GM18870 (cell line): ENCODE measurements at regions not wholly inside any gene's neighbourhood (a gene's known extent, or its start where the extent isn't known, plus 50 kb on each side); places are given as distances from the start of the nearest gene placed in this dataset.
"Not testable (repeated sequence)": the region's sequence is repeated elsewhere in the genome, so short reads cannot be mapped to it uniquely, and the experiment has no call there.

ENCODE experiments used
- ATAC-seq: cut with Tn5 transposase; IDR thresholded peaks from one replicate; pipeline ENCODE4 v1.9.1; 2021; ENCODE audit warnings: moderate library complexity; ENCODE audit not compliant: unreplicated experiment

DNA sequence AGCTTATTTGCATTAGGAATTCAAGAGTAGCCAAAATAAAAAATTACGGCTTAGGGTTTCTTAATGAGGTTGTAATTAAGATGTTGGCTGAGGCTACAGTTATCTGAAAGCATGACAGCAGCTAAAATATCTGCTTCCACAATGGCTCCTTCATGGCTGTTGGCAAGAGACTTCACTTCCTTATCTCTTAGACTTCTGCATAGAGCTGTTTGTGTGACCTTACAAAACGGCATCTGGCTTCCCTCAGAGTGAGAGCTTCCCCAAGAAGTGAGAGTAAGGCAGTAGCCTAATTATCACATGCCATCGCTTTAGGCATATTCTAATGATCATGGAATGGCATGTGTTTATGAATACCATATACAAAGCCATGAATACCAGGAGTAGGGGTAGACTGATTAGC is 57.6 kb downstream of the CCDC59 start:
- ATAC-seq: no peak

DNA sequence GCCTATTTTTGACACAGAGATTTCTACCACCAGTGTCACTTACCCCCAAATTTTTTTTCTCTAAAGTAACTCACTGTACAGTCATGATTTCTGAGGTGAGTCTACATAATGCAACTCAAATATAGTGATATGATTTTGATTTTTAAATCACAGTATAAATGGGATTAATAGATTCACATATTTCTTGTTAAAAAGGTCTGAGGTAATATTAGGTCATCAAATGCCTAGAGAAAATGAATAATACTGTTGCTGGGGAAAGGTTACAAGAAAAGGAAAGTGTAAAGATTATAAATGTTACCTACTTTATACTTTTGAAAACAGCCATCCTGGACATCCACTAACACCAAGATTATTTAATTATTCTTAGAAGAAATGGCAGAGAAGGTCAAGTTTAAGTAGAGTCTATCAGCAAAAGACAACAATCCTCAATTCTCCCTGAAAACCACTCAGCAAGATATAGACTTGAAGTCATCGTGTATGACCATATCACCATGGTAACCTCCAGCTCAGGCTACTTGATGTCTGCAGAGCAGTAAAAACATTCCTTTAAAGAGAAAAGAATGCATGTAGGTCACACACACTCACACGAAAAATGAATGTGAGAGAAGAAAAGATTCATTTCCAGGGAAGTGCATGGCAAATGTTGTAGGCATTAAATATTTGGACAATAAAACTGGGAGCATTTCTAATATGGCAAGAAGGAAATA is 58.7 kb downstream of the CCDC59 start:
- ATAC-seq: no peak

DNA sequence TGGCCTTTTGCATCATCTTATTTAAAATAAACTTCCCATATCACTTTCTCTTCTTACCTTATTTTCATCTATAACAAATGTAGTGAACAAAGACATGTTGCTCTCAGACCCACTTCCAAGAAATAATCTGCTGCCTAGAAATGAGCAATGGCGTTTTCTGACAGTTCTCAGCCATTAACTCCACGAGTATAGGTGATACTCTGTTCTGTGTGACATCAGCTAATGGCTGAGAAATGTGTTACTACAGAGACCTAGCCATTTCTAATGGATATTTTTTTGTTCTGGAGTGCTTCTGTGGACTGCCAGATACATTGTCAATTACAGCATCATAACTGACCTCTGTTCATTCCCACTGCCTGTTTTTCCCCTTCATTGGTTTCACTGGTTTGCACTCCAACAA is 67.8 kb downstream of the CCDC59 start:
- ATAC-seq: no peak

DNA sequence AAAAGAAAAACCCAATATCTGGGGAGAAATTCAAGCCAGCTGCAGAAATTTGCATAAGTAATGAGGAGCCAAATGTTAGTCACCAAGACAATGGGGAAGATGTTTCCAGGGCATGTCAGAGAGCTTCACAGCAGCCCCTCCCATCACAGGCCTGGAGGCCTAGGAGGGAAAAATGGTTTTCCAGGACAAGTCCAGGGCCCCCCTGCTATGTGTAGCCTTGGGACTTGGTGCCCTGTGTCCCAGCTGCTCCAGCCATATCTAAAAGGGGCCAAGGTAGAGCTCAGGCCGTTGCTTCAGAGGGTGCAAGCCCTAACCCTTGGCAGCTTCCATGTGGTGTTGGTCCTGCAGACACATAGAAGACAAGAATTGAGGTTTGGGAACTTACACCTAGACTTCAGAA is 76.9 kb downstream of the CCDC59 start:
- ATAC-seq: not testable (repeated sequence)

DNA sequence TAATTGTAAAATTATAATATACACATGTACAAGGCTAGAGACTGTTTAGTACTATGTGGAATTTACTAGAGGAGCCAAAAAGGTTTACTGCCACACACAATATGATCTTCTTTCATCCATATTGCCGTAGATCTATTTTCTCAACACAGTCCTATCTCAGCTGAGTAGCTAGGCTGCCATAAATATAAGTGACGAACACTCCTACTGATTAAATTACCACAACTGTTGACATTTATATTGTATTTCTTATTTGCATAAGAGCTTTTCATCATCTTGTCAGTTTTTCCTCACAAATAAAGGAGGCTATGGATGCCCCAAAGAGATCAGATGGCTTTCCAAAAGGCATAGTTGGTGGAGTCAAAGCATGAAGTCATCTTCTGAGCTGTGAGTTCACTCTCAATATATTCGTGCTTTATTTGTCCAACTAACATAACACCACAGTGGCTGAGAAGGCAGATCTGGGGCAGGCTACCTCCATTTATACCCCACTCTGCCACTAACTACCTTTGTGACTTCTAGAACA is 78.6 kb downstream of the CCDC59 start:
- no peak for ATAC-seq

DNA sequence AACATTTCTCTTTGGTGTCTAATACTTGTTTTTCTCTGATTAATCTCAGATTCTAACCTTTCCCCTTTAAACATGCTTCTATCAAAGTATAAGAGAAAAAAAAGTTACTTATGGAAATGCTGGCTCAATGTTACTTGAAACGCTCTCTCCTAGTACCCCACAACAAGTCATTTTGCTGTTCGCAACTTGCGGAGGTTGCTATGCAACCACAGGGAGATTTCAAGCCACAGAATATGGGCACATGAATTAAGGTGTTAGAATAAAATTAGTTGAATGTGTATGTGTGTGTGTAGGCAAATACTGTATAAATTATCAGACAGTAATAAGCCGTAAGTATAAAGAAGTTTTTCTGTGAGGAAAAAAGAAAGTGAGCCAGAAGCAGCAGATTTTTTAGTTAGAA is 80.6 kb downstream of the CCDC59 start:
- no peak for ATAC-seq

DNA sequence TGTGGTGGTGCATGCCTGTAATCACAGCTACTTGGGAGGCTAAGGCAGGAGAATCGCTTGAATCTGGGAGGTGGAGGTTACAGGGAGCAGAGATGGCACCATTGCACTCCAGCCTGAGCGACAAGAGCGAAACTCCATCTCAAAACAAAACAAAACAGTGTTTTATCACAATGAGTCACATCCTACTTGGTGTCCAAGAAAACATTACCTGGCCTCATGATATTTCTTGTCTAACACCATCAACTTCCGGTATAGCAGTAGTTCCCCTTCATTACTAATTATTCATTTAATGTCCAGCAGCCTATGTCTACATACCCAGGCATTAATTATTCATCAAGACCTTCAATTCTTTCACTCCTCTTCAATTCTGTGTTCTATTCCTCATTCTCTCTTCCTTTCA is 115.5 kb downstream of the CCDC59 start:
- peak; percentile 50 for ATAC-seq

DNA sequence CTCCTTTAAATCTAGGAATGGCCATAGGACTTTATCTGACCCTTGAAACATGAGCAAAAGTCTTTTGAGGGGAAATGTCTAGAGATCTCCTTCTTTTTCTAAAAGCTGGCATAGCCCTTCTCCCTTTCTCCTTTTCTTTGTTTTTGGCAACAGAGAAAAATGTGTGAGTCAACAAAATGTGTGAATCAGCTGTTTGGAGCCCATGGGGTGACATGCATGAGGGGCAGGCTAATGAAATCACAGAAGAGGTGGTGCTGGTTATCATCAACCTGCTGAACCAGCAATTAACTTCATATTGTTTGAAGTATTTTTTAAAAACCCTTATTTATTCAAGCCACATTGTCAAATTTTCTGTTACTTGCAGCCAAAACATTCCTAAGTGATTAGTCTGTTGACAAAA is 132.3 kb downstream of the CCDC59 start:
- ATAC-seq: no peak

DNA sequence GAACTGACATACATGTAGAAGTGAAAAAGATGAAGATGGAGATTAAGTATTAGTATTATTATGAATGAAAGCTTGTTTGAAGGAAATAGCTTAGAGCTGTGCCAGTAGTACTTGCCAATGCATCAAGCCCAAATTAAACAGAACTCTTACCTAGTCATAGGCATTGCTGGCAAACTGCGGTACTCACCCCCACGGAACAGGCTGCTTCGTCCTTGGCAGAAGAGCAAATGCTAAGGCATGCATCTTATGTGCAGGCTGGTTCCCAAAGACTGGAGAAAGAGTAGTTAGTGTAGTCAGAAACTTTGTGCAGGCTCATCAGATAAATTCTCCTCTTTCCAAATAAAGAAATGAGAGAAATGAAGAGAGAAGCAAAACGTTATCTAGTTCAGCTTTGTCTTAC is 134.8 kb downstream of the CCDC59 start:
- no peak for ATAC-seq

DNA sequence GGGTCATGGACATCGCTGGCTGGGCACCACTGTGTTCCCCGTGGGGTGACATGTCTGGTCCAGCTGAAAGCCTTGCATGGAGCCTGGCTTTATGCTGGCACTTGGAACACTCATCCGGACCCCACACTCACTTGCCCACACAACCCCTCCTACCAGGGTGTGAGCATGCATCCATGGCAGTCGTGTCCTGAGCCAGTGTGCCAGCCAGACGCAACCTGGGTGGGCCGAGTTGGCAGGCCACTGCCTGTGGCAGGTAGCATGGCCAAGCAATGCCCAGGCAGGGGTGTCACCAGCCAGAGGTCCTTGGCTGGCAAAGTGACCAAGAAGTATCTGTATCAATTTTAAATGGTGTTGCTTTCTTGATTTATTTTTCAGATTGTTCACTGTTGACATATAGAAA is 141.7 kb downstream of the CCDC59 start:
- no peak for ATAC-seq

DNA sequence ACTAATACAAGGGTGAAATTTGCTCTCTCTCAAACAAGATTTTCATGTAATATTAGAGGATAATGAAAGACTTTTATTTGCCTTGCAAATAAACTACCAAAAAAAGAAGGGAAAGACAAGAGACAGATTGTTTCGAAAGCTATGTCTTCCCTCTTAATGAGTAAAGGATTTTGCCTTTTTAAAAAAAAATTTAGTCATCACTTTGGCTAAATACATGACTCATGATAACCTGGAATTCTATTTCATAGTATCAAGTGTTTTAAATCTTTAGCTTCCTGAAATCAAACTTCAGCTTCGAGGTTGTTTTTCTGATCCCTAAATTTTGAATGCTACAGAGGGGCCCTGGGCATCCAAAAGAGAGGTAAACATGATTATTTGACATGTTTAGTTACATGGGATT is 144.4 kb downstream of the CCDC59 start:
- ATAC-seq: no peak

DNA sequence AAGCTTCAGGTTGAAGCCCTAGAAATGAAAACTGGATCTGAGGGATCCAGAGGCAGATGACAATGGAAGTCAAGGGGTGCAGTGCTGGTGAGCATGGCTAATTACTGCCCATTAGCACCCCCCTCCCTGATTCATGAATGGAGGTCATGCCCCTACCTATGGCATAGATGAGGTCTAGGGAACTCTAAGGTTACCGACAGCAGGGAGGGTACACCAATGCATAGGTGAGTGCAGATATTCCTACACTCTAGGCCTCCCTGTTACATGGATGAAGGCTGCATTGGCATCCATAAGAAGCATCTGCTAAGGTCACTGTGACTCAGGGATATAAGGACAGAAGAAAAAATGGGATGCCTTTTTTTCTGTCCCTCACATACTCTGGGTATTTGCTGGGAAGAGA is 147.3 kb downstream of the CCDC59 start:
- no peak for ATAC-seq

DNA sequence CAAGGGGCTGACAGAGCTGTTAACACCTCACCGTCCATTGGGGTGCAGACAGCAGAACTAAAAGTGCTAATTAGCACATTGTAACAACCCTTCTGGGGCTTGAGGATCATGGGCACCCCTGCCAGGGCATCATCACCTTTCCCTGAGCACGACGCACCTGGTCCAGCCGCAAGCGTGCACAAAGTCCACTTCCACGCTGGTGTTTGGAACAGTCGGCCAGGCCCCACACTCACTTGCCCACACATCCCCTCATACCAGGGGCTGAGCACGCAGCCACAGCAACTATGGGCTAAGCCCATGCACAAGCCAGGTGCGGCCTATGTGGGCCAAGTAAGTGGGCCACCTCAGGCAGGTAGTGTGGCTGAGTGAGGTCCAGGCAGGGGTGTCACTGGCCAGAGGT is 148.7 kb downstream of the CCDC59 start:
- ATAC-seq: no peak

DNA sequence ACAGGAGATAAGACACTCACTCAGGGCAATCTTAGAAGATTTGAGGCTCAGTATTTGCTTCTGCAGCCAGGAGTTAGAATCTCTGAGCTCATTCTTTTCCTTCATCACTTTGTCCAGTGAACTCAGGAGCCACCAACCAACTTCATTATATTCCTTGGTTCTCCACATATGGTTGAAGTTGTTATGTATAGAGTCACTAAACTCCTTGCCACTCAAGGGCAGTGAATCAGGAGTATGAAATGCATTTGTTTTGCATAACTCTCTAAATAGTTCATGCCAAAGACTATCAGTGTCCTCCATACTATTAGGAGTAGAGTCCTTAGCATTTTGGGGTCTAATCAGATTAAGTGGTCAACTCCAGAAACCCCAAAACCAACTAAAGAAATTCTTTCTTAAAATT is 150.6 kb downstream of the CCDC59 start:
- ATAC-seq: no peak

DNA sequence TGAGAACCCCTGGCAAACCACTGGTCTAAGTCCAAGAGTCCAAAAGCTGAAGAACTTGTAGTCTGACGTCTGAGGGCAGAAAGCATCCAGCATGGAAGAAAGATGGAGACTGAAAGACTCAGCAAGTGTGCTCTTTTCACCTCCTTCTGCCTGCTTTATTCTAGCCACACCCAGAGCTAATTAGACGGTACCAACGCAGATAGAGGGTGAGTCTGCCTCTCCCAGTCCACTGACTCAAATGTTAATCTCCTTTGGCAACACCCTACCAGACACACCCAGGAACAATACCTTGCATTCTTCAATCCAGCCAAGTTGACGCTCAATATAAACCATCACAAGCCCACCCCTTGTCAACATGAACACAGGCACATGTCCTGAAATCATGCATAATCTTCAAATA is 155.1 kb downstream of the CCDC59 start:
- ATAC-seq: no peak

DNA sequence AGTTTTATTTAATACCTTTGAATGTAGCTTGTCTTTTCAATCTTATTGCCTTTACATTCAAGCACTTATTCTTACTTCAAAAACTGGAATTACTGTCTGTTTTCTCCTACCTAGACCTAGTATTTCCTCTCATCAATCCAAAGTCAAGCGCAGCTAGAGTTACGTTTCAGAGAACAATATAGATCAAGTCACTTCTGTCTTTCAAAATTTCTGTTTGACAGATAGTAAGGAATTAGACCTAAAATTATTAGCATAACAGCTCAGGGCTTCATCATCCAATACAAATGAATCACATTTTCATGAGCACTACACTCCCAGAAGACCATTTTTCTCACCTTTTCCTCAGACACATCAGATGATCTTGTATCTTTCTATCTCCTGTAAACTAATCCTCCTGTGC is 170.6 kb downstream of the CCDC59 start:
- no peak for ATAC-seq

DNA sequence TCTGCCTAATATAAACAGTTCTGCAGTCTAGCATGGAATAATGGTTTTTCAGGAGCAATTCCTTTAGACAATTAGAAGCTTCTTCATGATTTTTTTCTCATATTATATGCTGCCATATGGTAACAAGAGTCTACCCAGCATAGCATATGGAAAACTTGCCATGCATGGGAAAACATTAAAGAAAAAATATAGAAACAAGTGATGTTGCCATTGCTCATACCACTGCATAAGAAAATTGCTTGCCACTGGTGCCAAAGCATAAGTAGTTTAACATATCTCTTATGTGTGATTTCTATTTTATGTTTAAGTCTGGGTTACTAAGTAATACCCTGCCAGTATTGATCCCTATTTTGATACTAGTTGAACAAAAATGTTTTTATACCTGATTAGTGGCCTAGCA is 171.2 kb downstream of the CCDC59 start:
- no peak for ATAC-seq

DNA sequence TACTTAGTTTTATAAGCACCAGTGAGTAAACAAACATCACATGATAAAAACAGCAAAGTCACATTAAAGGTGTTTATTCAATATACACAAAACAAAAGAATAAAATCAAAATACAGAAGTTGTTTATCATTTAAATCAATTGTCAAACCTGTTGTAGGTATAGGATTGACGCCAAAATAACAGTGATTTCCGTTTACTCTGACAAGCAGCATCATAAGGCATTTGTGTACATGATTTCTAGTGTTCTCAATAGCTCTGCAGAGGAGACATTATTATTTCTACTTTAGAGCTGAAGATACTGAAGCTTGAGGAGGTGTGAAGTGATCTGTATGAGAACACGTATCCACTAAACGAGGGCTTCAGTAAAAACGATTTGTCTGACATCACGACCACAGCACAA is 171.9 kb downstream of the CCDC59 start:
- ATAC-seq: no peak

DNA sequence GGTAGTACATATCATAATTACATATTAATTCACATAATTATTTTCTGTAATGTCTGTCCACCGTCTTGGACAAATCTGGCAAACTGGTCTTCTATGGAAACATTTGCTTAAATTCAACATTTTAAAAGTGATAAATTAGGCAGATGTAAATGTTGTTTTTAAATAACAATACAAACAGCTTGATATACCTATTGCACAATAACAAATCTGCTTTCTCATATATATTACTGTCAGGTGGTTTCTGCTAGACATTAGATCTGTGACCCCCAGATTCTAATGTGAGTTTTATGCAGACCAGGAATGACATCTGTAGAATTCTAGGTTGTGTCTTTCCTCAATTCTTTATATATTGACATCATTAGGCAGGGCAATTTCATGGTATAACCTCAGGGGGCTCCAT is 173.3 kb downstream of the CCDC59 start:
- no peak for ATAC-seq

DNA sequence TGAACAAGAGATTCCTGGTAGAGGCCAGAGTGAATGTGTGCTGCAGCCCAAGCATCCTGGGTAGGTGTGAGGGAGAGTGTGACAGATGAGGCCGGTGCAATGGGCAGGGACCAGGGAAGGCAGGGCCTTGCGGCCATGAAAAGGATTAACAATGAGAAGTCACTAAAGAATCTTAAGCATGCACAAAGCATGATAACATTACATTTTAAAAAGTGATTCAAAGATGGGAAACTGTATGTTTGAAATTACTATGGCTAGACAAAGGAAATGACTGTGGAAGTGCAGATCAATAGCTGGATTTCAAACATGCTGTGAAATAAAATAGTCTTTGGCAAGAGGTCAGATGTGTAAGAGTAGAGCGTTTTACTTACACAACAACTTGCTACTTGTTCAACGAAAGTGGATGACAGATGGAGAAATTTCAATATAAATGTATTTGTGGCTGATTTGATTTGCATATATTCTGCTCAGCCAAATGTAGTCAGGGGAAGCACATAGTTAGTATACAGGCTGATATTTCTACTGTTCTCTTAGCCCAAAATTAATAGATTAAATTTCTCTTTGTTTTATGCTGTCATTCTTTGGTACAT is 175.5 kb downstream of the CCDC59 start:
- ATAC-seq: no peak

DNA sequence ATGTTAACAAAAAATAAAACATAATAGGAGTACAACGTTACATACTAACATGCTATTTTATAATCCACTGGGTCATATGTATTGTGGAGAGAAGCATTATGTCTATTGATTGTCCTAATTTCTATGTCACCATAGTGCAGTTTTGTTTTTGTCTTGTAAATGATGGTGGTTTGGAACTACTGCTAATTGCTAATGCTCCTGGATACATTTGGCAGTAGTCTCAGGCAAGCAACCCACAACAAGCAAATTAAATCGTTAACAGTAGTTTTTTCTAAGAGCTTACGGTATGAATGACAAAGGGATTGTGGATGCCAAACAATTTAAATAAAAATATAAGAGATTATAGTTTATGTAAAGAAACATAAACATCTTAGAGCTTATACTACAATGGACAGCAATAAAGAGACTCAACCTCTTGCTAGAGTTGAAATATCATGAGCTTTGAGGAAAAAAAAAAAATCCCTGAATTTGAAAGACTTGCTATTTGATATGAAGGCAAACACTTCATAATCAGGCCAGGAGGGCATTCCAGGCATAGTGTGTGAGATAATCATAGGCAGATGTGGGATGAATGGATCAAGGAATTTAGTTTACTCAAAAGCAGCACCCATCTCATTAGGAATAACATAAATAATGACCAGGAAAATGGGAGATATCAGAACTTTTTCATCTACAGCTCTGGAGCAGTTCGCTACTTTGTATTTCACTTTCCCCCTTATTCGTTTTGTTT is 181.3 kb downstream of the CCDC59 start:
- ATAC-seq: no peak

DNA sequence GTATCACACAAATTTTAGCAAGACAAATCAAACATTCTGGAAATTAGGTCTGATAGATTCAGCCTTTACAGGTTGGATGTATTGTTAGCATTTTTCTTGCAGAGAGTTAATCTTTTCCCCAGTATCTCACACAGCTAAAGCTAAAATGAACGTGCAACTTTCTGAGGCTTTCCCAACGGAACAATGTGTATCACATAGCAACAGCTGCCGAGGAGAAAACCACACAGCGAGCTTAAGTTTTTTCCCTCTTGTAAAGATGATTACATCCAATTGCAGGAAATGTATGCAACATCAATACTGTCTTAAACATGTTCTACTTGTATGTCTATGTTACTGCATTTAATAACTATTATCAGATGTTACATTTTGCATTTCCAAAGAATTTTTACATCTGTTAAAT is 182.2 kb downstream of the CCDC59 start:
- ATAC-seq: no peak
